HG02970 (cell line): ENCODE measurements at regions not wholly inside any gene's neighbourhood (a gene's known extent, or its start where the extent isn't known, plus 50 kb on each side); places are given as distances from the start of the nearest gene placed in this dataset.

Source experiments
- ATAC-seq: cut with Tn5 transposase; IDR thresholded peaks from one replicate; pipeline ENCODE4 v1.9.1; 2021; ENCODE audit warnings: mild to moderate bottlenecking, moderate library complexity, moderate number of reproducible peaks; ENCODE audit not compliant: unreplicated experiment, low FRiP score

DNA sequence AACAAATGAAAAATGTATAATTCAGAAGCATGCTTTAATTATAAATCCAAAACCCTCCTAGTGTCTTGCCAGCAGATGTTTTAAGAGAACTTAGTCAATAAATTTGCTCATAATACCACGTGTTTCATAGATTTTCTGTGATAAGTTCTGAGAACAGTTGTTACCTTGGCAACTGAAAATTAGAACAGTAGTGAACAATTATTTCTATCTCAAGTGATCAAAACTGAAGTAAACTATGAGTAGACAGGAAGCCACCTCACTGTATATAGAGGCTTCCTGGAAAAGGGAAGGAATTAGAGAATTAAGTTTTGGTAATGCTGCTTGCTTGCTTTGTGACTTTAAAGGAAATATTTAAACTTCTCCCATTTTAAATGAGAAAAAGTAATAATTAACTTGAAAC, 266.0 kb upstream of the ANO3 start:
- no peak for ATAC-seq

DNA sequence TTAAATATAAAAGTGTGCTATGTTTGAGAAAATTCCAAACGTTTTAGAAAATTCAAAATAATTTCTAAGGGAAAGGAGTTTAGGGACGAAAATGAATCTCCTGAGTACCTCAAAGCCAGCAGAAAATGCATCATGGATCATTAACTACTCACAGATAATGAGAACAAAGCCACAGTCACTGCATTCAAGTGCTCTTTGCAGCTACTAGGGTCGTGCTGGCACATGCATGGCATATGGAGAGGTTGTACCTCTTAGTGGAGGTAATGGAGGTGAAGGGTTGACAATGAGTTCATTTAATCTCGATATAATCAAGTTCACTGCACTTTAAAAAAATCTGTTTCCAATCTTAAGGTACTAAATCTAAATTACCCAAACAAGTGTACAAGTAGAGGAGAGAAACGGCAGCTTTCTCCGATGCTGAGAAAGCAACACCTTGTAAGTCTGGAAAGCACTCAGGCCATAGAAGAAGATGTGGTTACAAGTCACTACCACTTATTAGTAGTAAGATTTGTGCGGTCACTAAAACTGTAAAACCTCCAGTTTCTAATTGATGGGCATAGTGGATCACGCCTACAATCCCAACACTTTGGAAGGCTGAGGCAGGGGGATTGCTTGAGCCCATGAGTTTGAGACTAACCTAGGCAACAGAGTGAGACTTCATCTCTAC, 261.1 kb upstream of the ANO3 start:
- no peak for ATAC-seq

GRCh38 chr11:26072614-26073153, 259.2 kb upstream of the ANO3 start:
- no peak for ATAC-seq

DNA sequence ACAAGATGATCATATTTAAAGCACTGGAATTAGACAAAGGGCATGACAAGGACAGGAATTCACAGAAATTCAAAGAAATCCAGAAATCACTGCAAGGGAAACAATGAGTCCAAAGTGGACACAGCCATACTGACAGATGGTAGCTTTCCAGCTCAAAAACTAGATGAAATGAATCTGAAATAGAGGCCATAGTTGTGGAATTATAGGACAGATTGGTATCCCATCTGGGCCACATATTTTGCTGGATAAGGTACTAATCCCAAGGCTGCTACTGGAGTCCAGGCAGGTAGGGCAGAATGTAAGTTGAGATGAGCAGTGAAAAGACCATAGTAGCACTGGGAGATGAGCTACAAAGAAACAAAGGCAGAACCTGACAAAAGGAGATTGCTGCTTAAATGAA, 258.3 kb upstream of the ANO3 start:
- ATAC-seq: no peak

DNA sequence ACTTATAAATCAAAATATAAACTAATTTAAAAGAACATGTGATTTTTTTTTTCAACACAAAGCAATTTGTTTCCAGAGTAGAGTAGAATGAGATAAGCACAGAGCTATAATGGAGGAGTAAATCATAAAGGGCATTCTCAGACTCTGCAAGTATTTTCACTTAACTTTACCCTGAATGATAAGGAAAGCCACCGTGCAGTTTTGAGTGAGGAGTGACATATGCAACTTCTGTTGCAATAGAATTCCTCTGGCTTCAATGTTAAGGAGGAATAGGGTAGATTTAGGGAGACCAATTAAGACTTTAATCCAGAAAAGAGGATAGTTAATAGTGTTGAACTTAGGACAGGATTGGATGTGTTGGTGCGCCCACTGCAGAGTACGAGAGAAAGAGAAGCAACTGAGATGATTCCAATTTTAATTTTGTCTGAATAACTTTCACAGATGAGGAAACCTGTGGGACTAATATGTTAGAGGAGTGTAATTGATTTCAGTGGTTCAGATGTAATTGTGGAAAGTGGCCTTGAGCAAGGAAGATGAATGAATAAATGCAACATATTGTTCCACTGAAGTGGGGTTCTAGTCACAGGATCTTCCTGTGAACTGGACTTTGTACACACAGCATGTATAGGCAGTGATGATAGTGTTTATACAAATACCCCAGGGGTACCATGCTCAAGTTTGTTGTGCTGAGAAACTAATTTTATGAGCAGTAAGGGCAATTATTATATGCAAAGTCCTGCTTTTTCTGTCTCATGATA, 255.5 kb upstream of the ANO3 start:
- ATAC-seq: no peak

DNA sequence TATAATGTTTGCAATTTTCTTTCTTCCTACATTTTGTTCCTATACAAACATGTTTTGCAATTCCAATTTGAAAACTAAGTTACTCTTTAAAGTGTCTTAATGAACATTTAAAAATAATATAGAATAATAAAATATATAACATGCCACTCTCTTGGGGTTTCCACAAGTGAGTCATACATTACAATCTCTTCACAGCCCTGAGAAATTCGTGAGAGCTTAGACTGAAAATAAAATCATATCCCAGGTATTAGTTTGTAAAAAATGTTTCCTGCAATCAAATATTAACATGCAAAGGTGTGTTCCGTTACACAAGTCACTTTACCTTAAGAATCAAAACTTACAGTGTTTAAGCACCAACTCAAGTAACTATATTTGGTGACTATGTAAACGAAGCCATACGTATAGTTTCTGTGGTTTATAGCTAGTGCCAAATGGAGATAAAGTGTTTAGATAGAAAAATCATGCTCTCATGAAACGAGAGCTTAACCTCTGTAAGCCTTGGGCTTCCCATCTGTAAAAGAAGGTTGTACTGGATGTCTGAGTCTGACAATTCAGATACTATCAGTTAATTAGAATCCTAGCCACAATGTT, 253.6 kb upstream of the ANO3 start:
- no peak for ATAC-seq

GRCh38 chr11:26084313-26084712, 247.6 kb upstream of the ANO3 start:
- no peak for ATAC-seq

GRCh38 chr11:26086028-26086427, 245.9 kb upstream of the ANO3 start:
- ATAC-seq: no peak

GRCh38 chr11:26087120-26087935, 244.6 kb upstream of the ANO3 start:
- peak; percentile 96 for ATAC-seq

GRCh38 chr11:26088391-26088790, 243.5 kb upstream of the ANO3 start:
- ATAC-seq: no peak

DNA sequence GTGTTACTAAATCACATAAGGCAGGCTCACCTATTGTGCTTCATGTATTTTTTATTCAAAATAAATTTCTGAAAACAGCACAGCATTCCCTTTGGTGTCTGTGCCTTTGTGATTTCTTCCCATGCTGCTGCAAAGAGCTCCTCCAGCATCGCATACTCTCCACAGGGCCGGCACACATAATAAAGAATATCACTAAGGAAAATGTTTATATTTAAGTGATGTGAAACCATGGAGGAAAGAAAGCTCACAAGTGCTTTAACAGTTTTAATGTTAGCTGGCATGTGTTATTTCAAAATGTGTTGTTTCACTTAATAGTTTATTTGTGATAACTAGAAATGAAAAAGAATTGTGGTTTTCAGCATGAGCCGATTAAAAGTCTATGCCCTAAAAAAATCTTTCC, 241.3 kb upstream of the ANO3 start:
- ATAC-seq: no peak

DNA sequence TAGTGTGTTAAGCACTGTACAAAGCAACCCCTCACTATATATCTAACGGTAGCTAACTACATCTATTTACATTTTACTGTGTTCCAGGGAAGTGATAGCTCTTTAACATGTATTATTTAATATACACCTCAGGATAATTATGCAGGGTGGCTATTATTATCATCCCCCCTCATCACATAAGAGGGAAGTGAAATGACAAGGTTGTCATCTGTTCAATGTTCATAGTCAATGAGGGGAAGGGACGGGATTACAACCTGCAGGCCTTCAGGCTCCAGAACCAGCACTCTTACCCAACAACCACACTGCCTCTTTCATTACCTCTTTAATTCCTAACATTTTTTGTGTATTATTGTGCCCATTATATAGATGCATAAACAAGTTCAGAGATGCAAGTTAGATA, 238.7 kb upstream of the ANO3 start:
- ATAC-seq: no peak

GRCh38 chr11:26095340-26095739, 236.6 kb upstream of the ANO3 start:
- ATAC-seq: no peak

DNA sequence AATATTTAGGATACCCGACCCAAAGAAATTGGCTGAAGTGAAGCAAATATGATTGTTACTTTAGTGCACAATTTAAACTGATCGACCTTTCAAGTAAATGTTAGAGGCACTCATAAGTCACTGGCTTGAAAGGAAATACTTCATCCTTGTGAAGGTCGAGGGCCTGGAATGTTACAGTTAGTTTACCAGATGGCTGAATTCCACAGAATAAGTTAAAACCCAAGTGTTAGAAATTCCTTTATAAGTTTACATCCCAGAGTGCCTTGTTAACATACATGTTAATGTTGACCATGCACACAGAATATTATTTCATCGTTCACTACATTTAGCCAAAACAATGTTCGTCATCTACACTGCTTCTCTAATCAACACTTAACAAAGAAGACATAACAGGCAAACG, 235.5 kb upstream of the ANO3 start:
- ATAC-seq: no peak

GRCh38 chr11:26102325-26102724, 229.6 kb upstream of the ANO3 start:
- no peak for ATAC-seq

- ATAC-seq: no peak
These were observed 226.0 kb upstream of the ANO3 start for GRCh38 chr11:26105762-26106423.

GRCh38 chr11:26106726-26107125, 225.2 kb upstream of the ANO3 start:
- no peak for ATAC-seq

DNA sequence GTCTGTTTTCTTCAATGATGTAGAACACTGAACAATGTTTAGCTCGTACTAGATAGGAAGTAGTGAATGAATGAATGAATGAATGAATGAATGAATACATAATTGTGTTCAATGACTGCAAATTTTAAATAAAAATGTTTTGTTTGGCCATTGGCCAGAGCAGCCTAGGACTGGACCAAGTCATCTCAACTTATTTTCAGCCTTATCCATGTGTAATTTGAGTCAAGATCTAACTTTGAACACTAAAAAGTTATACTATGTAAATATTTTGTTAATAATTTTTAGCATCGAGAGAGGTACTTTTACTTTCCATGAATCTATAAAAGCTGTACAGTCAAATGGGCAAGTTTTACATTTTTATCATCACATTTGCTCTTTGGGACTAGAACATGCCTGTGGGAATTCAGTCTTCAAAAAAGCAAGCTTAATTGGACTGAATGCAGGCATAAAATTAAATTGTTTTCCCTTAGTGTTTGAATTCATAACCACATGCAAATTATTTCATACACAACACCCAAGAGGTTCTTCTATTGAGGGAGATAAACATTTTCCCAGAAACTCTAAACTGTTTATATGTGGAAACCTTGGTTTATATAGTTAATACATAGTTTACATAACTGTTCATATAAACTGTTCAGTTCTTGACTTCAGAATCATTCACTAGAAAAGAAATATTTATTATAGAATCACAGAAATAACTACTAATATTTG, 222.1 kb upstream of the ANO3 start:
- no peak for ATAC-seq

DNA sequence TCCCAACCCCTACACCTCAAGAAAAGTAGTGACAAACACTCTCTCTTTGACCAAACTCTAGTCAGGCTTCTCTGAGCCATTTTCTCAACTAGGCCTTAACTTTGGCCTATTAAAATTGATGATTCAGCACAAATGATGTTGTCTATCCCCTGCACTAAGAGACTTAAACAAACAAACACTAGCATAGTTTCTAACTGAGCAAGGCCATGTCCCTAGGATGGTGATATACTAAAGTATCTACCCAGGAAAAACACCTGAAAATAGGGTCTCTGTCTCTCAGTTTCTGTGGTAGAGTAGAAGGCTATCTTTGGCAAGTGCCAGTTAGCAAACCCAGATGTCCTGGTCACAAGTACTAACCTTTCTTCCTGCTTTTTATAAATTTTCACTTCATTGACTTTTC, 219.7 kb upstream of the ANO3 start:
- ATAC-seq: no peak

DNA sequence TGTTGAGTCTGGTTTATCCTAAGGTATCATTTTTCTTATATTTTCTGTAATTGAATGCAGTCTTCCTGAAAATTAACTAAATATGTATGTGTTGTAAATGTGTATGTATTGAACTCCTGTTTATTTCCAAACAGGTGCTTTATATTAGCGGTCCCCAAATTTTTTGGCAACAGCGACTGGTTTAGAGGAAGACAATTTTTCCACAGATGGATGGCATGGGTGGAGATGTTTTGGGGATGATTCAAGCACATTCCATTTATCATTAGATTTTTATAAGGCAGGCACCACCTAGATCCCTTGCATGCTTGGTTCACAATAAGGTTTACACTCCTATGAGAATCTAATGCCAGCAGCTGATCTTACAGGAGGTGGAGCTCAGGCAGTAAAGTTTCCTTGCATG, 210.5 kb upstream of the ANO3 start:
- ATAC-seq: no peak
